ENCODE measurements at regions not wholly inside any gene's neighbourhood (a gene's known extent, or its start where the extent isn't known, plus 50 kb on each side); places are given as distances from the start of the nearest gene placed in this dataset.

DNA sequence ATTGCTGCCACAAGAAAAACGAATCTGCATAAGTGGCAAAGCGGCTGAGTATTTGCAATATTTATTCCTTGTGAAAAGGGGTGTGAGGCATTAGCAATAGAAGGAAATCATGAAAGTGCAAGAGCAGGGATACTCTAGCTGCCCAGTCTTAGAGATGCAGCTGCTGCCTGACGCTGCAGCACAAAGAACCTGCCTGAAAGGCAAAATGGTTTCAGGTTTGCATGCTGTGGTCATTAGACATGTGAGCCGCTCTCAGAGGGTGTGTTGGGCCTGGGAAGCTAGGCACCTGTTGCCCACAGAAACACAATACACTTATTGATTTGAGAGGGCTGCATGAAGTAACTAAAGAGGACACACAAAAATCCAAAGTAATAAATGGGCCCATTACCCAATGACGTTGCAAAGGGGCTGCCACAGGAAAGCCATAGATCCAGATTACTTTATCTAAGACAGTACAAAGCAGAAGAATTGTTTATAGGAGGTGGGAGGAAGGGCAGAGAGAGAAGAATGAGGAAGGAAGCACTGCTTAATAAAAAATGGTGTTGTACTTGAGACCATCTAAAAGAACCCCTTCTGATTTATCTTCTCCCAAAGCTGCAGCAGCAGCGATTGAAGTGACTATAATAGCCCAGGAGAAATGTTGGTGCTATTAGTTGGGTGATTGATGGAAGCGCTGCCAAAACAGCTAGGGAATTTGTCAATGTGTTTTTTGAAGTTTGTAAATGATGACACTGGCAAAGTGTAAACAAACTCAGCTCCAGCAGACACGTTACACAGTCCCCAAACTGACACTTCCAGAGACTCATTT lies 492.4 kb upstream of the ACVR2A start:
- no peak overlapping the region for H3K27ac Mint-ChIP-seq
- H3K4me1 Mint-ChIP-seq: peaks cover 4 to 6% of the 10 kb centered on the region in 2 experiments; a peak in 2 of 4 replicates
- Histone ChIP-seq H3K56ac (ENCODE audit: insufficient read length, low read depth, low read length) (no peak overlapping the region), H2BK15ac (ENCODE audit: low read depth, low read length) (no peak overlapping the region), H3K9me3 (ENCODE audit: control insufficient read depth, low read depth, low read length) (no peaks in the 10 kb centered on the region), H3K4me1 (ENCODE audit: insufficient read depth, low read length) (no peaks in the 10 kb centered on the region), H3T11ph (ENCODE audit: low read length) (no peak overlapping the region), H4K5ac (ENCODE audit: insufficient read length, low read depth, low read length) (no peak overlapping the region), H2BK5ac (ENCODE audit: insufficient read length, low read length) (no peak overlapping the region), H3K18ac (ENCODE audit: insufficient read length, low read depth, low read length) (no peak overlapping the region), H2AK5ac (ENCODE audit: insufficient read length, low read length) (no peak overlapping the region), H3K23ac (ENCODE audit: insufficient read length, low read depth, low read length) (no peak overlapping the region), H3K79me1 (ENCODE audit: insufficient read depth, low read depth, low read length, poor library complexity, severe bottlenecking) (no peaks in the 10 kb centered on the region), H3K4ac (ENCODE audit: low read depth, low read length) (no peak overlapping the region), H3K9ac (ENCODE audit: extremely low read depth, insufficient read length, low read length) (no peak overlapping the region), H3K27ac (ENCODE audit: insufficient read length, low read depth, low read length) (no peak overlapping the region), H3K14ac (ENCODE audit: insufficient read depth, low read length) (no peak overlapping the region), H3K4me2 (ENCODE audit: insufficient read depth, insufficient read length, low read length) (no peak overlapping the region), H2BK12ac (ENCODE audit: insufficient read length, low read depth, low read length) (no peak overlapping the region), H3K23me2 (ENCODE audit: insufficient read length, low read depth, low read length, poor library complexity, severe bottlenecking) (no peaks in the 10 kb centered on the region), H3K27me3 (ENCODE audit: insufficient read depth, low read length) (no peaks in the 10 kb centered on the region), H4K20me1 (ENCODE audit: control insufficient read depth, insufficient read depth, insufficient read length) (no peaks in the 10 kb centered on the region), H2BK20ac (ENCODE audit: low read depth, low read length, poor library complexity, severe bottlenecking) (no peak overlapping the region), H3K79me2 (ENCODE audit: insufficient read depth, low read length) (no peaks in the 10 kb centered on the region), H2BK120ac (ENCODE audit: low read depth, low read length, poor library complexity, severe bottlenecking) (no peak overlapping the region), H2AFZ (ENCODE audit: low read length) (no peak overlapping the region), H4K91ac (ENCODE audit: insufficient read length, low read depth, low read length) (no peak overlapping the region), H4K8ac (replicated peaks; ENCODE audit: insufficient read length, low read depth, low read length) (no peak overlapping the region)
- no peak overlapping the region for H3K4me3 Mint-ChIP-seq
- H3K36me3 Mint-ChIP-seq (ENCODE audit: insufficient read depth in 1 of 3, low read depth in 3 of 3): no peaks in the 10 kb centered on the region
- WGBS (ENCODE audit: extremely low coverage, insufficient read length, low lambda C conversion rate): no CpG with 5 or more reads among the region's 8 CpGs
- DNase-seq: no peak
- TF ChIP-seq, protein P1, sequence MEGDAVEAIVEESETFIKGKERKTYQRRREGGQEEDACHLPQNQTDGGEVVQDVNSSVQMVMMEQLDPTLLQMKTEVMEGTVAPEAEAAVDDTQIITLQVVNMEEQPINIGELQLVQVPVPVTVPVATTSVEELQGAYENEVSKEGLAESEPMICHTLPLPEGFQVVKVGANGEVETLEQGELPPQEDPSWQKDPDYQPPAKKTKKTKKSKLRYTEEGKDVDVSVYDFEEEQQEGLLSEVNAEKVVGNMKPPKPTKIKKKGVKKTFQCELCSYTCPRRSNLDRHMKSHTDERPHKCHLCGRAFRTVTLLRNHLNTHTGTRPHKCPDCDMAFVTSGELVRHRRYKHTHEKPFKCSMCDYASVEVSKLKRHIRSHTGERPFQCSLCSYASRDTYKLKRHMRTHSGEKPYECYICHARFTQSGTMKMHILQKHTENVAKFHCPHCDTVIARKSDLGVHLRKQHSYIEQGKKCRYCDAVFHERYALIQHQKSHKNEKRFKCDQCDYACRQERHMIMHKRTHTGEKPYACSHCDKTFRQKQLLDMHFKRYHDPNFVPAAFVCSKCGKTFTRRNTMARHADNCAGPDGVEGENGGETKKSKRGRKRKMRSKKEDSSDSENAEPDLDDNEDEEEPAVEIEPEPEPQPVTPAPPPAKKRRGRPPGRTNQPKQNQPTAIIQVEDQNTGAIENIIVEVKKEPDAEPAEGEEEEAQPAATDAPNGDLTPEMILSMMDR (conservative IDR thresholded peaks at IDR 0.05): no peak
- no peaks in the 10 kb centered on the region for H3K9me3 Mint-ChIP-seq
- no peaks in the 10 kb centered on the region for H3K27me3 Mint-ChIP-seq (ENCODE audit: low read depth)
